ENCODE measurements at regions not wholly inside any gene's neighbourhood (a gene's known extent, or its start where the extent isn't known, plus 50 kb on each side); places are given as distances from the start of the nearest gene placed in this dataset.

DNA sequence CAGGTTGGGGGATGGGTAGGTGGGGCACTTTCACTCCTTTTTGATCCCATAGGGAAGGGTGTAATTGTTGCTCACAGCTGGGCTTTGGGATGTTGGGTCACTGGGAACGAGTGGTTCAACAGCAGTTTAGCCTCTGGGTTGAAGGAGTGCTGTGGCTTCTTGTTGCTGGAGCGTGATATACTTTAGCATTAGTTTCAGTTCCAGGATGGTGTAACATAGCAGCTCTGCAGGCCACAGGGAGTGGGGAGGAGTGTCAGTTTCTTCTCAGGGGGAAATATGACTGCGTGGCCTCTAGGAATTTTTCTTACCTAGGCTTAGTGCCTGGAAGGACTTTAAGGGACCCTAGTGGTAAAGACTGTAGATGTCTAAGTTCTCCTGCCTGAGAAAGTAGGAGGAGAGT lies 1105.3 kb upstream of the TMPRSS15 start:
- DNase-seq (ENCODE audit: low spot score in 2 of 2, unreplicated experiment in 2 of 2): no peak
- Mint-ChIP-seq H3K4me1 (no peaks in the 10 kb centered on the region), H3K4me3 (no peak overlapping the region), H3K27ac (no peak overlapping the region), H3K36me3 (no peaks in the 10 kb centered on the region), H3K9me3 (peaks cover 26% of the 10 kb centered on the region), H3K27me3 (ENCODE audit: low read depth) (no peaks in the 10 kb centered on the region)
- TF ChIP-seq, protein P1, sequence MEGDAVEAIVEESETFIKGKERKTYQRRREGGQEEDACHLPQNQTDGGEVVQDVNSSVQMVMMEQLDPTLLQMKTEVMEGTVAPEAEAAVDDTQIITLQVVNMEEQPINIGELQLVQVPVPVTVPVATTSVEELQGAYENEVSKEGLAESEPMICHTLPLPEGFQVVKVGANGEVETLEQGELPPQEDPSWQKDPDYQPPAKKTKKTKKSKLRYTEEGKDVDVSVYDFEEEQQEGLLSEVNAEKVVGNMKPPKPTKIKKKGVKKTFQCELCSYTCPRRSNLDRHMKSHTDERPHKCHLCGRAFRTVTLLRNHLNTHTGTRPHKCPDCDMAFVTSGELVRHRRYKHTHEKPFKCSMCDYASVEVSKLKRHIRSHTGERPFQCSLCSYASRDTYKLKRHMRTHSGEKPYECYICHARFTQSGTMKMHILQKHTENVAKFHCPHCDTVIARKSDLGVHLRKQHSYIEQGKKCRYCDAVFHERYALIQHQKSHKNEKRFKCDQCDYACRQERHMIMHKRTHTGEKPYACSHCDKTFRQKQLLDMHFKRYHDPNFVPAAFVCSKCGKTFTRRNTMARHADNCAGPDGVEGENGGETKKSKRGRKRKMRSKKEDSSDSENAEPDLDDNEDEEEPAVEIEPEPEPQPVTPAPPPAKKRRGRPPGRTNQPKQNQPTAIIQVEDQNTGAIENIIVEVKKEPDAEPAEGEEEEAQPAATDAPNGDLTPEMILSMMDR (IDR thresholded peaks at IDR 0.05; ENCODE audit: unreplicated experiment): no peak

DNA sequence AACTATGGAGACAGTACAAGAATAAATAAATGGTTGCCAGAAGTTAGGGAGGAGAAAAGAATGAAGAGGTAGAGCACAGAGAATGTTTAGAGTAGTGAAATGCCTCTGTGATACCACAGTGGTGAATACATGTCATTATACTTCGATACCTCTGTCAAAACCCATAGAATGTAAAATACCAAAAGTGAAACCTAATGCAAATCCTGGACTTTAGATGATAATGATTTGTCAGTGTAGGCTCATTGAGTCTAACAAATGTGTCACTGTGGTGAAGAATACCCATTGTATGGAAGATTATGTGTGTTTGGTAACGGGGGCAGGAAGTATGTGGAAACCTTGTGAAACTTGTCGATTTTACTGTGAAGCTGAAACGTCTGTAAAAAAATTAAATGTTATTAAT lies 1106.5 kb upstream of the TMPRSS15 start:
- Mint-ChIP-seq H3K9me3 (peaks cover 27% of the 10 kb centered on the region), H3K4me1 (no peaks in the 10 kb centered on the region), H3K4me3 (no peak overlapping the region), H3K36me3 (no peaks in the 10 kb centered on the region), H3K27ac (no peak overlapping the region), H3K27me3 (ENCODE audit: low read depth) (no peaks in the 10 kb centered on the region)
- DNase-seq (ENCODE audit: low spot score in 2 of 2, unreplicated experiment in 2 of 2): no peak
- TF ChIP-seq, protein P1 (IDR thresholded peaks at IDR 0.05; ENCODE audit: unreplicated experiment): no peak

GRCh38 chr21:19510653-19511052 lies 1107.1 kb upstream of the TMPRSS15 start:
- no peak overlapping the region for H3K4me3 Mint-ChIP-seq
- H3K4me1 Mint-ChIP-seq: no peaks in the 10 kb centered on the region
- TF ChIP-seq, protein P1 (IDR thresholded peaks at IDR 0.05; ENCODE audit: unreplicated experiment): no peak
- peaks cover 31% of the 10 kb centered on the region for H3K9me3 Mint-ChIP-seq
- H3K36me3 Mint-ChIP-seq: no peaks in the 10 kb centered on the region
- no peaks in the 10 kb centered on the region for H3K27me3 Mint-ChIP-seq (ENCODE audit: low read depth)
- DNase-seq (ENCODE audit: low spot score in 2 of 2, unreplicated experiment in 2 of 2): no peak
- H3K27ac Mint-ChIP-seq: no peak overlapping the region

DNA sequence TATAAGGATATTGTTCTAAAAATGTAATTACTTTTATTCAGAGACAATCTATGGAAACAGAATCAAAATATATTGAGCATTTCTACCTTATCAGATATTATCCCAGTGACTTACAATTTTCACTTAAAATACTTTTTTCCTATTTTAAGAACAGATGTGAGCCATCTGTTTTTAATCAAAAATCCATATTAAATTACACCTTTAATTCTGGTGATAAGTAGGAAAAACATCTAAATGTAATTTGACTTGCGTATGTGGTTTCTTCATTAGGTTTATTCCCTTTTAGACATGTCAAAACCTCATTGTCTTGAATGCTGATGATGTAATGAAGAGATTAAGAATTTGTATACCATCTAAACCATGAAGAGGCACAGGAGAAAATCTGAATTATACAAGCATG lies 1118.8 kb upstream of the TMPRSS15 start:
- Mint-ChIP-seq H3K9me3 (peaks cover 5% of the 10 kb centered on the region), H3K4me1 (peaks cover 4% of the 10 kb centered on the region), H3K27me3 (ENCODE audit: low read depth) (no peaks in the 10 kb centered on the region), H3K36me3 (no peaks in the 10 kb centered on the region), H3K4me3 (no peak overlapping the region), H3K27ac (no peak overlapping the region)
- no peak for DNase-seq (ENCODE audit: low spot score in 2 of 2, unreplicated experiment in 2 of 2)
- TF ChIP-seq, protein P1 (IDR thresholded peaks at IDR 0.05; ENCODE audit: unreplicated experiment): no peak

DNA sequence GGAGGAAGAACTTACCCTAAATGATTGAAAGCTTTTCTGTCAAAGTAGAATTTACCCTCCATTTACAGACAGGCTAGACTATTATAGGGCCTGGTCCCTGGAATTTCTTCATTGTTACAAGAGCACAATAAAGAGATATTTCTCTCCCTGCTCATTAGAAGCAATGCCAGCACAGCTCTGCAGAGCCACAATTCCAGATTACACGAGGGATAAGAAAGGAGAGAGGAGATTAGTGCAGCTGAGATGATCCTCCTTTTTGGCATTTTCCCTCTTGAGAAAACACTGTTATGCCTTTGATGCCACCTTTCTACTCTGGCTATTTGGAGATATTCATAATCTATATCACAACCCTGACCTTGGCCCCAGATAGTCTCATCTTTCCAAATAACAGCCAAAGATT lies 1119.5 kb upstream of the TMPRSS15 start:
- DNase-seq (ENCODE audit: low spot score in 2 of 2, unreplicated experiment in 2 of 2): no peak
- TF ChIP-seq, protein P1 (IDR thresholded peaks at IDR 0.05; ENCODE audit: unreplicated experiment): no peak
- peaks cover 5% of the 10 kb centered on the region for H3K9me3 Mint-ChIP-seq
- H3K4me3 Mint-ChIP-seq: no peak overlapping the region
- no peaks in the 10 kb centered on the region for H3K27me3 Mint-ChIP-seq (ENCODE audit: low read depth)
- peaks cover 4% of the 10 kb centered on the region for H3K4me1 Mint-ChIP-seq
- no peaks in the 10 kb centered on the region for H3K36me3 Mint-ChIP-seq
- H3K27ac Mint-ChIP-seq: no peak overlapping the region

- Mint-ChIP-seq H3K4me3 (no peak overlapping the region), H3K9me3 (peaks cover 5% of the 10 kb centered on the region), H3K27ac (no peak overlapping the region), H3K36me3 (no peaks in the 10 kb centered on the region), H3K4me1 (peaks cover 4% of the 10 kb centered on the region), H3K27me3 (ENCODE audit: low read depth) (no peaks in the 10 kb centered on the region)
- TF ChIP-seq, protein P1 (IDR thresholded peaks at IDR 0.05; ENCODE audit: unreplicated experiment): no peak
- DNase-seq (ENCODE audit: low spot score in 2 of 2, unreplicated experiment in 2 of 2): no peak
These were observed 1120.2 kb upstream of the TMPRSS15 start for GRCh38 chr21:19523746-19524145.

Data from mesothelial cell of epicardium (in vitro differentiated cells).